Fibroblast of lung (primary cell): ENCODE measurements at regions not wholly inside any gene's neighbourhood (a gene's known extent, or its start where the extent isn't known, plus 50 kb on each side); places are given as distances from the start of the nearest gene placed in this dataset.

Experiments
- DNase-seq, 2 donors: peaks; one replicate each; pipeline versions ENCODE4 v3.0.0 to v3.0.0-alpha.2; 2010; ENCODE audit warnings: low read depth in 2 of 2
- H2AFZ ChIP-seq: 2 replicates; pipeline ENCODE4 v1.5.1; 2012; ENCODE audit warnings: low read length, control low read depth, inconsistent platforms
- H3K27ac ChIP-seq: 2 replicates; pipeline ENCODE4 v1.5.1; 2011; ENCODE audit warnings: low read length, control low read depth; ENCODE audit not compliant: insufficient read depth
- H3K27me3 ChIP-seq: 2 replicates; pipeline ENCODE4 v1.5.1; 2011; ENCODE audit warnings: mild to moderate bottlenecking, low read length; ENCODE audit not compliant: control insufficient read depth, insufficient read depth
- H3K36me3 ChIP-seq: 2 replicates; pipeline ENCODE4 v1.5.1; 2011; ENCODE audit warnings: low read length; ENCODE audit not compliant: control insufficient read depth, insufficient read depth
- H3K4me1 ChIP-seq: 2 replicates; pipeline ENCODE4 v1.5.1; 2011; ENCODE audit warnings: low read length; ENCODE audit not compliant: control insufficient read depth, insufficient read depth; ENCODE audit errors: extremely low read depth
- H3K4me2 ChIP-seq: 2 replicates; pipeline ENCODE4 v1.5.1; 2011; ENCODE audit warnings: low read length, control low read depth; ENCODE audit not compliant: insufficient read depth; ENCODE audit errors: extremely low read depth
- H3K4me3 ChIP-seq, 4 experiments: fragments of 200-600 bp in 1 of 4; sonication (generic) in 1 of 4; replicated peaks in 1 of 4; 2 replicates each; pipeline ENCODE4 v1.5.1; 2011 to 2016; ENCODE audit warnings: low read length in 4 of 4, low read depth in 3 of 4, mild to moderate bottlenecking in 3 of 4, control low read depth in 2 of 4, inconsistent platforms in 1 of 4, mixed read lengths in 1 of 4; ENCODE audit not compliant: insufficient read depth in 1 of 4; ENCODE audit errors: control extremely low read depth in 1 of 4
- H3K79me2 ChIP-seq: 2 replicates; pipeline ENCODE4 v1.5.1; 2012; ENCODE audit warnings: mild to moderate bottlenecking, low read length, inconsistent platforms; ENCODE audit not compliant: control insufficient read depth, insufficient read depth
- H3K9ac ChIP-seq: 2 replicates; pipeline ENCODE4 v1.5.1; 2011; ENCODE audit warnings: mild to moderate bottlenecking, low read length, control low read depth; ENCODE audit not compliant: insufficient read depth
- H3K9me3 ChIP-seq: 2 replicates; pipeline ENCODE4 v1.5.1; 2012; ENCODE audit warnings: low read depth, low read length; ENCODE audit not compliant: control insufficient read depth, insufficient read depth
- H4K20me1 ChIP-seq: 2 replicates; pipeline ENCODE4 v1.5.1; 2011; ENCODE audit warnings: low read length; ENCODE audit not compliant: control insufficient read depth, insufficient read depth; ENCODE audit errors: extremely low read depth
- CTCF ChIP-seq, 2 donors: IDR thresholded peaks in 1 of 2; conservative IDR thresholded peaks in 1 of 2; 1 replicate in 1 of 2; 2 replicates in 1 of 2; pipeline ENCODE4 v1.5.1; 2011 to 2012; ENCODE audit warnings: low read length in 2 of 2, control low read depth in 1 of 2, inconsistent platforms in 1 of 2, low read depth in 1 of 2, mild to moderate bottlenecking in 1 of 2
- EZH2 ChIP-seq: IDR thresholded peaks from 2 replicates; pipeline ENCODE4 v1.5.1; 2012; ENCODE audit warnings: low read length, control low read depth, mild to moderate bottlenecking; ENCODE audit errors: missing control alignments

GRCh38 chr3:24048843-24049242, 103.8 kb downstream of the NR1D2 start:
- Histone ChIP-seq H4K20me1 (no peaks in the 10 kb centered on the region), H3K4me2 (no peak overlapping the region), H3K4me1 (peaks cover 14% of the 10 kb centered on the region), H3K4me3 (no peak overlapping the region), H3K79me2 (no peaks in the 10 kb centered on the region), H3K27ac (no peak overlapping the region), H3K27me3 (no peaks in the 10 kb centered on the region), H3K9ac (no peak overlapping the region), H2AFZ (no peak overlapping the region), H3K9me3 (no peaks in the 10 kb centered on the region), H3K36me3 (no peaks in the 10 kb centered on the region)
- no peak for DNase-seq
- TF ChIP-seq EZH2, result no peak

DNA sequence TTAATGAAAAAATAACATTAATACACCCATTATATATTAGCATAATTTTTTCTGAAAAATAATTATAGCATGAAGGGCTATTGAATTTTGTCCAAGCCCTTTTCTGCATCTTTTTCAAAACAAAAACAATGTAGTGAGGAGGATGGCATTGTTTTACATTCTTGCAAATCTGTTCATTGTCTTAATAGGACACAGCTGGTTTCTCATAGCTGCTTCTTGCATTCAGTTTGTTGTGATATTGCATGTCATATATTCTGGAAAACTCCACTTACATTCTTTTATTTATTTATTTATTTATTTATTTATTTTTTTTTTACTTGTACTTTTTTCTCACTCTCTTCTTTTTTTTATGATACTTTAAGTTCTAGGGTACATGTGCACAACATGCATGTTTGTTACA, 107.4 kb downstream of the NR1D2 start:
- Histone ChIP-seq H3K4me3 (no peak overlapping the region), H3K9ac (no peak overlapping the region), H3K79me2 (no peaks in the 10 kb centered on the region), H3K4me1 (peaks cover 10% of the 10 kb centered on the region), H3K4me2 (no peak overlapping the region), H3K9me3 (no peaks in the 10 kb centered on the region), H3K27ac (no peak overlapping the region), H4K20me1 (no peaks in the 10 kb centered on the region), H2AFZ (no peak overlapping the region), H3K27me3 (no peaks in the 10 kb centered on the region), H3K36me3 (no peaks in the 10 kb centered on the region)
- no peak for TF ChIP-seq EZH2
- TF ChIP-seq CTCF (conservative IDR thresholded peaks at IDR 0.05 in 1 of 2, IDR thresholded peaks at IDR 0.05 in 1 of 2; ENCODE audit: low read depth in 1 of 2, low read length in 2 of 2), result no peak
- DNase-seq, result no peak

DNA sequence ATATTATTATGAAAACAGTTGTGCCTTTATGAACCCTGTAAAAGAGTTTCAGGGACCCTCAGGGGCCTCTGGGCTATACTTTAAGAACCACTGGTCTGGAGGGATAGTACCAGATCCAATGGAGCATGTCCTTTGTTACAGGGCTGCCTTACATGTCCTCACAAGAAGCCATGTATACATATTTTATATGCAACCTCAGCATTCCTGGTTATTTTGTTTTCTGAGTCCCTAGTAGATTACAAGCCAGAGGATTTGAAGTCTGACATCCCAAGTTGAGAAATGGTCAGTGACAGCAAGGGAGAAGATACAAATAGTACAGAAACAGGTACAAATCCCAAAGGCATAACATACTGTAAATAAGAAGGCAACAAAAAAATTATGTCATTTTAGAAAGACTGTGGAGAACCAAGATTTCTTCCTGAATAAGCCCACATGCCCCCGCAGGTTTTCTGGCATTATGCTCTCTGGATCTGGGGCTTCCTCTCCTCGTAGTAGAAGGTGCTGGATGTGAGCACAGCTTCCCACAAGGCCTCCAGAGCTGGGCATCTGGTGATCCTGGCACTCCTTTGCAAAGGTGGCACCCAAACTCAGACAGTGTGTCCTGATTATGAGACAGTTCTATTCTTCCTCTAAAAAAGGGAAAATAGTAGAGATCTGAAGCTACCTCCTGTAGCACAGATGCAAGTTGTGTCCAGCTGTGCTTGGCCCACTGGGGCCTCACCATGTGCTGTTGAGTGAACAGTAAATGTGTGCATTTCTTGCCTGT, 114.0 kb downstream of the NR1D2 start:
- no peaks in the 10 kb centered on the region for H3K9me3 ChIP-seq
- no peaks in the 10 kb centered on the region for H3K36me3 ChIP-seq
- H2AFZ ChIP-seq, result no peak overlapping the region
- H3K79me2 ChIP-seq, result no peaks in the 10 kb centered on the region
- DNase-seq, result no peak
- H4K20me1 ChIP-seq, result no peaks in the 10 kb centered on the region
- no peak overlapping the region for H3K27ac ChIP-seq
- H3K4me2 ChIP-seq, result no peak overlapping the region
- TF ChIP-seq EZH2 (no peak), CTCF (conservative IDR thresholded peaks at IDR 0.05 in 1 of 2, IDR thresholded peaks at IDR 0.05 in 1 of 2; ENCODE audit: low read depth in 1 of 2, low read length in 2 of 2) (no peak)
- H3K4me1 ChIP-seq, result no peaks in the 10 kb centered on the region
- no peak overlapping the region for H3K4me3 ChIP-seq
- no peaks in the 10 kb centered on the region for H3K27me3 ChIP-seq
- H3K9ac ChIP-seq, result no peak overlapping the region
